ENCODE measurements at regions not wholly inside any gene's neighbourhood (a gene's known extent, or its start where the extent isn't known, plus 50 kb on each side); places are given as distances from the start of the nearest gene placed in this dataset.

DNA sequence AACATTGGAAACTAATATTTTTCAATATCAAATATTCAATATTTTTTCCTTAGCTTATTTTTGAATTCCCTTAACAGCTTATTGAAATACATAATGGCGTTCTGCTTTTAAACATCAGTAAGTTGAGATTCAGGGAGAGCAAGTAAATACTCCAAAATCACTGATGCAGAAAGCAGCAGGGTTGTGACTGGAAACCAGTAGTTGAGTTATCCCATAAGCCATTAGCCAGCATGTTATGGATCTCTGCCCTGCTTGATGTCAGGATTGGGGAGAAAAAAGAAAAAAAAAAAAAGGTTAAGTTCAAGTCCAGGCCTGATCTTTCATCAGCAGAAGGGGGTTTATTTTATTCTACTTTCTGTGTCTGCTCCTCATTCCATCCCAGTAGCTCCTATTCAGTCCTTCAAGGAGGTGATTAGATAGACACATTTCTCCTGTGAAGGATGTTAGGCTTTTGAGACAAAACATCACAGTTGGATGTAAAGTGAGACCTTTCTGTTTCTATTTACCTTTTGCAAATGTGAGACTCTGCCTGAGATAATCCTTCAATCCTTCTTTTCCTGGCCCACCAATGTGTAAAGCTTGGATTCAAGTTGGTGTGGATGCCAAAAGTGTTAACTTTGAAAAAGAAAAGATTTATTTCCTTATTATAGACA, 110.9 kb upstream of the HDAC9 start:
- Histone ChIP-seq H3K36me3 (ENCODE audit: control insufficient read depth in 2 of 3, insufficient read depth in 3 of 3, low read length in 3 of 3) (no peaks in the 10 kb centered on the region), H3K9ac (ENCODE audit: low read length in 3 of 3) (no peak overlapping the region), H3K4me1 (ENCODE audit: control insufficient read depth in 2 of 3, insufficient read depth in 2 of 3, low read depth in 1 of 3, low read length in 3 of 3) (no peaks in the 10 kb centered on the region), H3K9me3 (ENCODE audit: control insufficient read depth in 2 of 3, insufficient read depth in 1 of 3, low read length in 3 of 3) (no peaks in the 10 kb centered on the region), H3K27ac (ENCODE audit: low read depth in 2 of 2, low read length in 2 of 2) (no peak overlapping the region), H3K27me3 (ENCODE audit: control insufficient read depth, insufficient read depth, low read length) (no peaks in the 10 kb centered on the region), H3K4me3 (ENCODE audit: low read length in 3 of 3) (no peak overlapping the region)
- TF ChIP-seq, protein P1, sequence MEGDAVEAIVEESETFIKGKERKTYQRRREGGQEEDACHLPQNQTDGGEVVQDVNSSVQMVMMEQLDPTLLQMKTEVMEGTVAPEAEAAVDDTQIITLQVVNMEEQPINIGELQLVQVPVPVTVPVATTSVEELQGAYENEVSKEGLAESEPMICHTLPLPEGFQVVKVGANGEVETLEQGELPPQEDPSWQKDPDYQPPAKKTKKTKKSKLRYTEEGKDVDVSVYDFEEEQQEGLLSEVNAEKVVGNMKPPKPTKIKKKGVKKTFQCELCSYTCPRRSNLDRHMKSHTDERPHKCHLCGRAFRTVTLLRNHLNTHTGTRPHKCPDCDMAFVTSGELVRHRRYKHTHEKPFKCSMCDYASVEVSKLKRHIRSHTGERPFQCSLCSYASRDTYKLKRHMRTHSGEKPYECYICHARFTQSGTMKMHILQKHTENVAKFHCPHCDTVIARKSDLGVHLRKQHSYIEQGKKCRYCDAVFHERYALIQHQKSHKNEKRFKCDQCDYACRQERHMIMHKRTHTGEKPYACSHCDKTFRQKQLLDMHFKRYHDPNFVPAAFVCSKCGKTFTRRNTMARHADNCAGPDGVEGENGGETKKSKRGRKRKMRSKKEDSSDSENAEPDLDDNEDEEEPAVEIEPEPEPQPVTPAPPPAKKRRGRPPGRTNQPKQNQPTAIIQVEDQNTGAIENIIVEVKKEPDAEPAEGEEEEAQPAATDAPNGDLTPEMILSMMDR (IDR thresholded peaks at IDR 0.05; ENCODE audit: borderline replicate concordance, extremely low read depth, insufficient read depth), result no peak
- FAIRE-seq (no peak), DNase-seq (peak in 2 of 5 donors; percentile 25 to 31)
- intact Hi-C loops (cut with DNase I), result no loop called here

DNA sequence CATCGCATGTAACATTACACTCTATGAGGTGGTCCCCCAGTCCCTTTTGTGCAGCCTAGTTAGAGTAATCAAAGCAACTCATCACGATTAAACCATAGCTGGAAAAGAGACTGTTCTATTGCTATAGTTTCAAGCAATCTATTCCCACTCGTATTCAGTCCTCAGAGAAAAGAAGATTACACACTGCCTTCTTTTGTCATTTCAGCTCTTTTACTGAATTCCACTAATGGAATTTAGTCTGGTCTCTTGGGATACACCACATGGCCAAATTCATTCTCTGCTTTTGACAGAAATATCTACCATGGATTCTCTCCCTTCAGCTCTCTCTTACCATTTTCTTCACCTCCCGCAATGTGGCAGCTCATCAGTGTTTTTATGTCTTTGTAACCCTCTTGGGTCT, 108.9 kb upstream of the HDAC9 start:
- Histone ChIP-seq H3K9ac (ENCODE audit: low read length in 3 of 3) (no peak overlapping the region), H3K4me3 (ENCODE audit: low read length in 3 of 3) (no peak overlapping the region), H3K4me1 (ENCODE audit: control insufficient read depth in 2 of 3, insufficient read depth in 2 of 3, low read depth in 1 of 3, low read length in 3 of 3) (no peaks in the 10 kb centered on the region), H3K9me3 (ENCODE audit: control insufficient read depth in 2 of 3, insufficient read depth in 1 of 3, low read length in 3 of 3) (no peaks in the 10 kb centered on the region), H3K36me3 (ENCODE audit: control insufficient read depth in 2 of 3, insufficient read depth in 3 of 3, low read length in 3 of 3) (no peaks in the 10 kb centered on the region), H3K27ac (ENCODE audit: low read depth in 2 of 2, low read length in 2 of 2) (no peak overlapping the region), H3K27me3 (ENCODE audit: control insufficient read depth, insufficient read depth, low read length) (no peaks in the 10 kb centered on the region)
- DNase-seq, result no peak
- TF ChIP-seq, protein P1 (IDR thresholded peaks at IDR 0.05; ENCODE audit: borderline replicate concordance, extremely low read depth, insufficient read depth), result no peak
- FAIRE-seq, result no peak
- intact Hi-C loops (cut with DNase I), result no loop called here

DNA sequence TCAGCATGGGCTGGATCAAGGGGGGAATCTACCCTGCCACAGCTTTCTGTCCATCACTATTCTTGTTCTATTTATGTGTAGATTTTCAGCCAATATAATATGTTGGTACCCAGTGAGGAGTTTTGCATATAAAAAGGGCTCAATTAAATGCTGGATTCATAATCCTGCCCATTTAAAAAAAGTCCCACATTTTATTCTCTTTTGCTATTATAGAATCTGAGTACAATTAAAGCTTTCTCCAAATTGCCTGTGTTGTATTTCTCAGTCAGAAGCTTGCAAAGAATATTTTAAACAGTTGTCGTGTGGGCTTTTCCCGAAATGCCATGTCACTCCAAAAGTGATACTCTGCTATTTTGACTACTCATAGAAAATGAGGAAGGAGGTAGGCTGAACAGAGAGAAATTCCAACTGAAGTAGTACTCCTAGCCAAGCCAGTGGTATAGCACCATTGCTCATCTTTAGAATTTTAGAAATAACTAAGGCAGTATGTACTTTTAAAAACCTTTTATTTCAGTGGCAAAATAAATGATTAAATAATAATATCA, 108.3 kb upstream of the HDAC9 start:
- Histone ChIP-seq H3K4me3 (ENCODE audit: low read length in 3 of 3) (no peak overlapping the region), H3K27me3 (ENCODE audit: control insufficient read depth, insufficient read depth, low read length) (no peaks in the 10 kb centered on the region), H3K9me3 (ENCODE audit: control insufficient read depth in 2 of 3, insufficient read depth in 1 of 3, low read length in 3 of 3) (no peaks in the 10 kb centered on the region), H3K4me1 (ENCODE audit: control insufficient read depth in 2 of 3, insufficient read depth in 2 of 3, low read depth in 1 of 3, low read length in 3 of 3) (no peaks in the 10 kb centered on the region), H3K27ac (ENCODE audit: low read depth in 2 of 2, low read length in 2 of 2) (no peak overlapping the region), H3K36me3 (ENCODE audit: control insufficient read depth in 2 of 3, insufficient read depth in 3 of 3, low read length in 3 of 3) (no peaks in the 10 kb centered on the region), H3K9ac (ENCODE audit: low read length in 3 of 3) (no peak overlapping the region)
- intact Hi-C loops (cut with DNase I), result no loop called here
- no peak for DNase-seq
- FAIRE-seq, result no peak
- TF ChIP-seq, protein P1 (IDR thresholded peaks at IDR 0.05; ENCODE audit: borderline replicate concordance, extremely low read depth, insufficient read depth), result no peak

DNA sequence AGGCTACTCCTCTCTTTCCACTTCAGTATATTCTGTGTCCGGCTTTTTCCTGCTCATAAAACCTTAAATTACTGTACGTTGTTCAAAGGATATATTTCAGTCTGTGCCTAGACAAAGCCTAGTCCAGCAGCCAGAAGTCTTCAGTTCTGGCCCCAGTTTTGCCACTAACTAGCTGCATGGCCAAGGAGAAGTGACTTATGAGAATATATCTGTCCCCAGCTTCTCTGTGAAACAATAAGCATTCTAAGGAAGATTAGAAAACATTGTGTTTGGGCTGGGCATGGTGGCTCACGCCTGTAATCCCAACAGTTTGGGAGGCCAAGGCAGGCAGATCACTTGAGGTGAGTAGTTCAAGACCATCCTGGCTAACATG, 105.0 kb upstream of the HDAC9 start:
- no peak overlapping the region for H3K4me3 ChIP-seq (ENCODE audit: low read length in 3 of 3)
- H3K27me3 ChIP-seq (ENCODE audit: control insufficient read depth, insufficient read depth, low read length), result no peaks in the 10 kb centered on the region
- no peak for FAIRE-seq
- TF ChIP-seq, protein P1 (IDR thresholded peaks at IDR 0.05; ENCODE audit: borderline replicate concordance, extremely low read depth, insufficient read depth), result no peak
- intact Hi-C loops (cut with DNase I), result no loop called here
- no peaks in the 10 kb centered on the region for H3K9me3 ChIP-seq (ENCODE audit: control insufficient read depth in 2 of 3, insufficient read depth in 1 of 3, low read length in 3 of 3)
- H3K36me3 ChIP-seq (ENCODE audit: control insufficient read depth in 2 of 3, insufficient read depth in 3 of 3, low read length in 3 of 3), result no peaks in the 10 kb centered on the region
- H3K27ac ChIP-seq (ENCODE audit: low read depth in 2 of 2, low read length in 2 of 2), result no peak overlapping the region
- H3K9ac ChIP-seq (ENCODE audit: low read length in 3 of 3), result no peak overlapping the region
- DNase-seq, result no peak
- H3K4me1 ChIP-seq (ENCODE audit: control insufficient read depth in 2 of 3, insufficient read depth in 2 of 3, low read depth in 1 of 3, low read length in 3 of 3), result no peaks in the 10 kb centered on the region

All from kidney (tissue), 13 donors.